ENCODE measurements at regions not wholly inside any gene's neighbourhood (a gene's known extent, or its start where the extent isn't known, plus 50 kb on each side); places are given as distances from the start of the nearest gene placed in this dataset.

- Histone ChIP-seq H3K9me3 (no peaks in the 10 kb centered on the region), H3K36me3 (ENCODE audit: low read depth, missing control alignments) (no peaks in the 10 kb centered on the region), H3K4me1 (no peaks in the 10 kb centered on the region), H3K4me3 (no peak overlapping the region), H3K27ac (no peak overlapping the region), H3K27me3 (no peaks in the 10 kb centered on the region)
- intact Hi-C loops (cut with DNase I; ENCODE audit: low total_unique reads), result no loop called here
- WGBS, 2 donors, result 72 to 78% methylated on average over 2 of the region's 2 CpGs
- TF ChIP-seq POLR2A (IDR thresholded peaks at IDR 0.05) (no peak), CTCF (IDR thresholded peaks at IDR 0.05) (no peak)
- no peak for DNase-seq
These were observed 69.6 kb downstream of the RDH14 start for GRCh38 chr2:18490901-18491300.

- Histone ChIP-seq H3K36me3 (ENCODE audit: low read depth, missing control alignments) (no peaks in the 10 kb centered on the region), H3K27ac (no peak overlapping the region), H3K27me3 (no peaks in the 10 kb centered on the region), H3K9me3 (no peaks in the 10 kb centered on the region), H3K4me1 (no peaks in the 10 kb centered on the region), H3K4me3 (no peak overlapping the region)
- DNase-seq, result no peak
- TF ChIP-seq POLR2A (IDR thresholded peaks at IDR 0.05), result no peak
- TF ChIP-seq CTCF (IDR thresholded peaks at IDR 0.05), result no peak
- intact Hi-C loops (cut with DNase I; ENCODE audit: low total_unique reads), result no loop called here
- 86 to 88% methylated on average over 2 of the region's 2 CpGs for WGBS, 2 donors
These were observed 73.1 kb downstream of the RDH14 start for GRCh38 chr2:18487106-18487913.

GRCh38 chr2:18484625-18485024, 75.8 kb downstream of the RDH14 start:
- no peaks in the 10 kb centered on the region for H3K36me3 ChIP-seq (ENCODE audit: low read depth, missing control alignments)
- no peak for DNase-seq
- H3K9me3 ChIP-seq, result no peaks in the 10 kb centered on the region
- no peak for TF ChIP-seq CTCF (IDR thresholded peaks at IDR 0.05)
- no peak for TF ChIP-seq POLR2A (IDR thresholded peaks at IDR 0.05)
- no peaks in the 10 kb centered on the region for H3K4me1 ChIP-seq
- no peak overlapping the region for H3K4me3 ChIP-seq
- H3K27ac ChIP-seq, result no peak overlapping the region
- intact Hi-C loops (cut with DNase I; ENCODE audit: low total_unique reads), result no loop called here
- no peaks in the 10 kb centered on the region for H3K27me3 ChIP-seq

GRCh38 chr2:18483896-18484295, 76.6 kb downstream of the RDH14 start:
- H3K9me3 ChIP-seq, result no peaks in the 10 kb centered on the region
- no peaks in the 10 kb centered on the region for H3K27me3 ChIP-seq
- intact Hi-C loops (cut with DNase I; ENCODE audit: low total_unique reads), result no loop called here
- TF ChIP-seq CTCF (IDR thresholded peaks at IDR 0.05) (no peak), POLR2A (IDR thresholded peaks at IDR 0.05) (no peak)
- no peaks in the 10 kb centered on the region for H3K36me3 ChIP-seq (ENCODE audit: low read depth, missing control alignments)
- no peaks in the 10 kb centered on the region for H3K4me1 ChIP-seq
- no peak overlapping the region for H3K4me3 ChIP-seq
- no peak for DNase-seq
- WGBS, 2 donors, result 72 to 75% methylated on average over 3 of the region's 3 CpGs
- no peak overlapping the region for H3K27ac ChIP-seq

- H3K9me3 ChIP-seq, result no peaks in the 10 kb centered on the region
- TF ChIP-seq CTCF (IDR thresholded peaks at IDR 0.05) (no peak), POLR2A (IDR thresholded peaks at IDR 0.05) (no peak)
- no peak overlapping the region for H3K27ac ChIP-seq
- no peak for DNase-seq
- H3K36me3 ChIP-seq (ENCODE audit: low read depth, missing control alignments), result no peaks in the 10 kb centered on the region
- intact Hi-C loops (cut with DNase I; ENCODE audit: low total_unique reads), result no loop called here
- no peaks in the 10 kb centered on the region for H3K27me3 ChIP-seq
- no peak overlapping the region for H3K4me3 ChIP-seq
- H3K4me1 ChIP-seq, result no peaks in the 10 kb centered on the region
These were observed 77.8 kb downstream of the RDH14 start for GRCh38 chr2:18482666-18483065.

Measured in testis (tissue), 2 donors.